VCaP (cell line): ENCODE measurements at regions not wholly inside any gene's neighbourhood (a gene's known extent, or its start where the extent isn't known, plus 50 kb on each side); places are given as distances from the start of the nearest gene placed in this dataset.

Experiments used
- H3K27ac ChIP-seq: fragments of 450-650 bp; 2 replicates; pipeline ENCODE4 v1.5.1; 2017
- TF ChIP-seq, protein P1 (sequence below): fragments of 450-650 bp; conservative IDR thresholded peaks from 2 replicates; pipeline ENCODE4 v1.5.1; 2017; ENCODE audit warnings: mild to moderate bottlenecking, moderate library complexity

DNA sequence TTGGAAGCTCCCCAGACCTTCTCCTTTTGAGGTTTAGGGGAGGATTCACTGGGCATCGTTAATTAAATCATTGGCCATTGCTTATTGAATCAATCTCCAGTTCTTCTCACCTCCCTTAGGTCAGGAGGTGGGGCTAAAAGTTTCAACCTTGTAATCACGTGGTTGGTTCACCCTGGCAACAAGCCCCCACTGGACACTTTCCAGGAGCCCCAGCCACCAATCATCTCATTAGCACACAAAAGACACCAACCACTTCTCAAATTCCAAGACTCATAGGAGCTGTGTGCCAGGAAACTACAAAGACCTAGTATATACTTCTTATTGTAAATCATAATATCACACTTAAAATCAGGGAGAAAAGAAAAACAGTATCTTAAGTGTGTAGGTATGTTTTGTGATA is 94.6 kb upstream of the PLEKHA5 start:
- H3K27ac ChIP-seq = no peak overlapping the region
- TF ChIP-seq, protein P1, sequence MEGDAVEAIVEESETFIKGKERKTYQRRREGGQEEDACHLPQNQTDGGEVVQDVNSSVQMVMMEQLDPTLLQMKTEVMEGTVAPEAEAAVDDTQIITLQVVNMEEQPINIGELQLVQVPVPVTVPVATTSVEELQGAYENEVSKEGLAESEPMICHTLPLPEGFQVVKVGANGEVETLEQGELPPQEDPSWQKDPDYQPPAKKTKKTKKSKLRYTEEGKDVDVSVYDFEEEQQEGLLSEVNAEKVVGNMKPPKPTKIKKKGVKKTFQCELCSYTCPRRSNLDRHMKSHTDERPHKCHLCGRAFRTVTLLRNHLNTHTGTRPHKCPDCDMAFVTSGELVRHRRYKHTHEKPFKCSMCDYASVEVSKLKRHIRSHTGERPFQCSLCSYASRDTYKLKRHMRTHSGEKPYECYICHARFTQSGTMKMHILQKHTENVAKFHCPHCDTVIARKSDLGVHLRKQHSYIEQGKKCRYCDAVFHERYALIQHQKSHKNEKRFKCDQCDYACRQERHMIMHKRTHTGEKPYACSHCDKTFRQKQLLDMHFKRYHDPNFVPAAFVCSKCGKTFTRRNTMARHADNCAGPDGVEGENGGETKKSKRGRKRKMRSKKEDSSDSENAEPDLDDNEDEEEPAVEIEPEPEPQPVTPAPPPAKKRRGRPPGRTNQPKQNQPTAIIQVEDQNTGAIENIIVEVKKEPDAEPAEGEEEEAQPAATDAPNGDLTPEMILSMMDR = no peak

DNA sequence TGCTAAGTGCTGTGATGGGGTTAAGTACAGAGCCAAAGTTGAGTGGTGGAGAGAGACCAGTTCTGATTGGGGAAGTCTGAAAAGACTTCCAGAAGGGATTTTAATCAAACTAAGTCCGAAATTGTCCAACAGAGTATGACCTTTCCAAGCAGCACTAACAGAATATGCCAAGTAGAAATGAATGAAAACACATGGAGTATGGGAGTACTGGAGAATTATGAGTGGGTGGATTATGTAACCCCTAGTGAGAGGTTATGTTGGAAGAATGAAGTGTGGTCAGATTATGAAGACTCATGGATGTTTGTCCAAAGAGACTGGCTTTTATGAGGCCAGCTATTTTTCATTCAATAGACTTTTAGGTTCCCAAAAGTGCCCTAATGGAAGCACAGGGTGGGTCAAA is 94.0 kb upstream of the PLEKHA5 start:
- TF ChIP-seq, protein P1 = no peak
- H3K27ac ChIP-seq = no peak overlapping the region

DNA sequence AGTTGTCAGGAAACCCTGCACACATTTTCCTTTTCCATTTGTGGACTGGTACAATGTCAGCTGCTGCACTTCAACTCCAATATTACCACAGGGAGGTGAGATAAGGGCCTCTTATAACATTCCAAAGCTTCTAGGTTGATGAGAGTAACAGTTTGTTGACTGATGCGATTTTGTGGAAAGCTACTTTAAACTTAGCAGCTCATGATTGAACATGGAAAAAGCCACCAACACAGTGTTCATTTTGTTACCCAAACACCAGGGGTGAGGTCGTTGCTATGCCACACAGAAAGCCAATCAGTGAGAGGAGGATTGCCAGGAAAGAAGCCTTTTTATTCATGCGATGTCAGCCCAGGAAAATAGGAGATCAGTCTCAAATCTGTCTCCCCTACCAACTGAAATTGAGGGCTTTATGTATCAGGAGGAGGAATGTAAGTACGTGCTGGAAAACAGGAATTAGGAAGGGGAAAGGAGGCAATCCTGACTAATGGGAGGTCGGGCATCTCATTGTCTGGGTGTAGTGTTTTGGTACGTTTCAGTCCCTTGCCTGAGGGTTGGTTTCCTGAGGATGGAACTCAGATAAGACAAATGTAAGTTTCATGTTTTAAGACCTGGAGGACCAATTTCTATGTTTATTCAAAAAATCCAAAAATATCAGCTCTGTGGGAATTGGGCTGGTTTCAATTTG is 92.7 kb upstream of the PLEKHA5 start:
- TF ChIP-seq, protein P1 = no peak

DNA sequence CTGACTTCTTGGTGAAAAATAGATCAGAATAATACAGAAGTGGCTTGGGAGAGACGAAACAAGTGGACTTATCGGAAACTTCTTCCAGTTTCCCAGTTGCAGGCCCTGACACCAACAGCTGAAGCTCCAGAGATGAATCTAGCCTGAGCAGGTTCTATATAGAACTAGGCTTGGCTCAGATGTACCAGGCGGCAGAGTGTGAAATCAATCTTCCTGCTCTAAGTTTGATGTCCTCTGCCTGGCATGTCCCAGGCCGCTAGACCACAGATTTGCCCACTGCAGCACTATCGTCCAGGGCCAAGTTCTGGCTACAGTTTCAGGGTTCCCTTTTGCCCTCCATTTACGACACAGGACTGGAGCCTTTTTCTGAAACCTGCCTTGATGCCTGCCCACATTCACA is 91.3 kb upstream of the PLEKHA5 start:
- TF ChIP-seq, protein P1 = no peak
- no peak overlapping the region for H3K27ac ChIP-seq

More for the DNA sequence above, 92.7 kb upstream of the PLEKHA5 start:
- H3K27ac ChIP-seq = no peak overlapping the region

DNA sequence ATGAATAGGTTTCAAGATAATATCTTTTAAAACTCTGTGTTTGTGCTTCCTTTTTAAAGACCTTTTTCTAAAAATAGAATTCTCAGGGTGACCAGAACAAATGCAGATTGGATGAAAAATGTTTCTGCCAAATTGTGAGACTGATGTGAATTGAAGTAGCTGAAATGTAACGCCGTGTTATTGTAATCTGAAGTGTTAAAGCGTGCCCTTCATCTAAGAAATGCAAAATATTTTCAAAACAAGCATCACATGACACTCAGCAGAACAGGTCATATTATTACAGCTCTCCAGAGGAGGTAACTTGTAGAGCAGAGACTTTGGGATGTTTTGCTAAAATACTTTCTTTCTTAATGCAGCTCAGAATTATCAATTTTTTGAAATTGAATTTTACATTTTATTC is 90.0 kb upstream of the PLEKHA5 start:
- H3K27ac ChIP-seq = no peak overlapping the region
- TF ChIP-seq, protein P1 = no peak

DNA sequence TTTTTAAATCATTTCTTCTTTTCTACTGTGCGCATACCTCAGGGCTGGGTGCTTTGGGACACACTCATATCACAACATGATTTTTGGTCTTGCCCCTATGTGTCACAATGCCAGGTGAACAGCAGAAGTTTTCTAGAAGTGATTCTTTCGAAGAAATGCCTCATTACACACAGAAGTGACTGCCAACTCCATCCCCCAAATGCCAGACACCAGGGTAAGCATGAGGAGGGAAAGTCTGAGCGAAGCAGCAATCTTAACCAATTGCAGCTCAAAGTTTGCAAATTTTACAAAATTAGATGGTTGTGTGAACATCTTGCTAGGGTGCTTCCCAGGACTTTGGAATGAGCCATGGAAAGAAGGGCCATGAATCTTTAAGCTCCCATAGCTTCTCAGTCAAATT is 87.3 kb upstream of the PLEKHA5 start:
- TF ChIP-seq, protein P1 = no peak
- H3K27ac ChIP-seq = no peak overlapping the region

DNA sequence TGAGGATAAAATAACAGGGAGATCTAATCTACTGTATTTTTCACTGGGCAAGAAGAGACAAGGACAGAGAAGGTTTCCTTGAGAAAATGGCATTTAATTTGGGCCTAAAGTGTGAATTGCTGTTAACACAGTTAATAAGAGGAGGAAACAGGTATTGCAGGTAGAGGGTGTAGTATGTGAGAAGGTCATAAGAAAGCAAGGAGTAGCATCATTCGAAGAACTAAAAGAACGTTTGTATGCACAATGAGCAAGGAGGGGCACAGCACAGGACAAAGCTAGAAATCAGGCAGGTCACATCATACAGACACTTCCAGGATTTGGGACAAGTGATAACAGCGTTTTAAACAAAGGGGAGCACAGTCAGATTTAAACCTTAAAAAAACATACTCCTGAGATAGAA is 85.1 kb upstream of the PLEKHA5 start:
- H3K27ac ChIP-seq = no peak overlapping the region
- TF ChIP-seq, protein P1 = no peak
